LoVo (cell line): ENCODE measurements at regions not wholly inside any gene's neighbourhood (a gene's known extent, or its start where the extent isn't known, plus 50 kb on each side); places are given as distances from the start of the nearest gene placed in this dataset.
"Not testable (repeated sequence)": the region's sequence is repeated elsewhere in the genome, so short reads cannot be mapped to it uniquely, and the experiment has no call there.

ENCODE experiments used
- DNase-seq: peaks from one replicate; pipeline ENCODE4 v3.0.0-alpha.2; 2016; ENCODE audit warnings: low spot score

GRCh38 chr12:83808591-83808990 is 1104.0 kb downstream of the SLC6A15 start:
- DNase-seq = no peak

GRCh38 chr12:83807871-83808270 is 1104.7 kb downstream of the SLC6A15 start:
- DNase-seq = no peak

GRCh38 chr12:83805873-83806272 is 1106.7 kb downstream of the SLC6A15 start:
- no peak for DNase-seq

GRCh38 chr12:83805156-83805772 is 1107.3 kb downstream of the SLC6A15 start:
- no peak for DNase-seq

- no peak for DNase-seq
Measured at GRCh38 chr12:83801972-83802371, 1110.6 kb downstream of the SLC6A15 start.

- DNase-seq = no peak
Measured at GRCh38 chr12:83800022-83800421, 1112.6 kb downstream of the SLC6A15 start.

GRCh38 chr12:83796531-83796930 is 1109.8 kb downstream of the TMTC2 start:
- peak; percentile 31 for DNase-seq

GRCh38 chr12:83793616-83794015 is 1106.9 kb downstream of the TMTC2 start:
- no peak for DNase-seq

- DNase-seq = no peak
Measured at GRCh38 chr12:83784298-83784890, 1097.7 kb downstream of the TMTC2 start.

GRCh38 chr12:83779526-83779925 is 1092.8 kb downstream of the TMTC2 start:
- no peak for DNase-seq

- no peak for DNase-seq
Measured at GRCh38 chr12:83769151-83769550, 1082.4 kb downstream of the TMTC2 start.

- DNase-seq = no peak
Measured at GRCh38 chr12:83767723-83768122, 1081.0 kb downstream of the TMTC2 start.

- peak; percentile 25 for DNase-seq
Measured at GRCh38 chr12:83763425-83763824, 1076.7 kb downstream of the TMTC2 start.

- DNase-seq = no peak
Measured at GRCh38 chr12:83759906-83760305, 1073.2 kb downstream of the TMTC2 start.

- no peak for DNase-seq
Measured at GRCh38 chr12:83758888-83759631, 1072.4 kb downstream of the TMTC2 start.

GRCh38 chr12:83753904-83754303 is 1067.2 kb downstream of the TMTC2 start:
- no peak for DNase-seq

- no peak for DNase-seq
Measured at GRCh38 chr12:83753205-83753604, 1066.5 kb downstream of the TMTC2 start.

GRCh38 chr12:83739607-83740006 is 1052.9 kb downstream of the TMTC2 start:
- no peak for DNase-seq

- no peak for DNase-seq
Measured at GRCh38 chr12:83710851-83711250, 1024.1 kb downstream of the TMTC2 start.

- no peak for DNase-seq
Measured at GRCh38 chr12:83709899-83710298, 1023.2 kb downstream of the TMTC2 start.

GRCh38 chr12:83700838-83701237 is 1014.1 kb downstream of the TMTC2 start:
- DNase-seq = no peak

GRCh38 chr12:83696311-83696710 is 1009.6 kb downstream of the TMTC2 start:
- not testable (repeated sequence) for DNase-seq

- DNase-seq = no peak
Measured at GRCh38 chr12:83691730-83692129, 1005.0 kb downstream of the TMTC2 start.
